ENCODE measurements at regions not wholly inside any gene's neighbourhood (a gene's known extent, or its start where the extent isn't known, plus 50 kb on each side); places are given as distances from the start of the nearest gene placed in this dataset.

- no peak for DNase-seq
- H3K27me3 ChIP-seq (ENCODE audit: control insufficient read depth in 1 of 2, insufficient read depth in 2 of 2, low read length in 2 of 2): no peaks in the 10 kb centered on the region
- ChIA-PET CTCF (no interaction called here), POLR2A (no interaction called here)
- H3K27ac ChIP-seq (ENCODE audit: low read depth in 1 of 2, low read length in 2 of 2): no peak overlapping the region
- H3K4me1 Mint-ChIP-seq (ENCODE audit: low read depth): no peaks in the 10 kb centered on the region
- intact Hi-C loops (cut with DNase I, micrococcal nuclease): no loop called here
- H3K4me3 ChIP-seq (ENCODE audit: low read length): no peak overlapping the region
- H3K27me3 Mint-ChIP-seq: no peaks in the 10 kb centered on the region
- H3K4me1 ChIP-seq (ENCODE audit: insufficient read depth, low read length): no peaks in the 10 kb centered on the region
- no peaks in the 10 kb centered on the region for H3K9me3 Mint-ChIP-seq
- no peaks in the 10 kb centered on the region for H3K36me3 Mint-ChIP-seq (ENCODE audit: low read depth)
- no peak for TF ChIP-seq CTCF (IDR thresholded peaks at IDR 0.05)
- H3K27ac Mint-ChIP-seq: no peak overlapping the region
- no peaks in the 10 kb centered on the region for H3K9me3 ChIP-seq (ENCODE audit: control insufficient read depth in 1 of 2, insufficient read depth in 1 of 2, low read length in 2 of 2)
- no peak overlapping the region for H3K4me3 Mint-ChIP-seq
- H3K36me3 ChIP-seq (ENCODE audit: insufficient read depth, low read length): no peaks in the 10 kb centered on the region
- no peak for ATAC-seq (ENCODE audit: poor library complexity)
These were observed 213.8 kb downstream of the ATXN7L3B start for GRCh38 chr12:74751441-74751840.

- POLR2A ChIA-PET: no interaction called here
- ATAC-seq (ENCODE audit: poor library complexity): no peak
- no peak overlapping the region for H3K27ac Mint-ChIP-seq
These were observed 214.6 kb downstream of the ATXN7L3B start for GRCh38 chr12:74752215-74752614.

GRCh38 chr12:74770552-74770951 lies 232.9 kb downstream of the ATXN7L3B start:
- no peaks in the 10 kb centered on the region for H3K9me3 Mint-ChIP-seq
- H3K4me3 Mint-ChIP-seq: no peak overlapping the region
- H3K36me3 ChIP-seq (ENCODE audit: insufficient read depth, low read length): no peaks in the 10 kb centered on the region
- no peaks in the 10 kb centered on the region for H3K4me1 Mint-ChIP-seq (ENCODE audit: low read depth)
- H3K27ac ChIP-seq (ENCODE audit: low read depth in 1 of 2, low read length in 2 of 2): no peak overlapping the region
- no peaks in the 10 kb centered on the region for H3K9me3 ChIP-seq (ENCODE audit: control insufficient read depth in 1 of 2, insufficient read depth in 1 of 2, low read length in 2 of 2)
- ChIA-PET POLR2A (no interaction called here), CTCF (no interaction called here)
- ATAC-seq (ENCODE audit: poor library complexity) (no peak), DNase-seq (no peak)
- H3K4me1 ChIP-seq (ENCODE audit: insufficient read depth, low read length): no peaks in the 10 kb centered on the region
- no peaks in the 10 kb centered on the region for H3K27me3 ChIP-seq (ENCODE audit: control insufficient read depth in 1 of 2, insufficient read depth in 2 of 2, low read length in 2 of 2)
- no peaks in the 10 kb centered on the region for H3K27me3 Mint-ChIP-seq
- intact Hi-C loops (cut with DNase I, micrococcal nuclease): no loop called here
- no peaks in the 10 kb centered on the region for H3K36me3 Mint-ChIP-seq (ENCODE audit: low read depth)
- no peak overlapping the region for H3K27ac Mint-ChIP-seq
- TF ChIP-seq CTCF (IDR thresholded peaks at IDR 0.05): no peak
- no peak overlapping the region for H3K4me3 ChIP-seq (ENCODE audit: low read length)

More at GRCh38 chr12:74752215-74752614, 214.6 kb downstream of the ATXN7L3B start:
- Histone ChIP-seq H3K27me3 (ENCODE audit: control insufficient read depth in 1 of 2, insufficient read depth in 2 of 2, low read length in 2 of 2) (no peaks in the 10 kb centered on the region), H3K27ac (ENCODE audit: low read depth in 1 of 2, low read length in 2 of 2) (no peak overlapping the region), H3K9me3 (ENCODE audit: control insufficient read depth in 1 of 2, insufficient read depth in 1 of 2, low read length in 2 of 2) (no peaks in the 10 kb centered on the region), H3K4me1 (ENCODE audit: insufficient read depth, low read length) (no peaks in the 10 kb centered on the region), H3K36me3 (ENCODE audit: insufficient read depth, low read length) (no peaks in the 10 kb centered on the region), H3K4me3 (ENCODE audit: low read length) (no peak overlapping the region)
- H3K27me3 Mint-ChIP-seq: no peaks in the 10 kb centered on the region
- H3K36me3 Mint-ChIP-seq (ENCODE audit: low read depth): no peaks in the 10 kb centered on the region
- no peak for TF ChIP-seq CTCF (IDR thresholded peaks at IDR 0.05)
- CTCF ChIA-PET: no interaction called here
- no peaks in the 10 kb centered on the region for H3K9me3 Mint-ChIP-seq
- intact Hi-C loops (cut with DNase I, micrococcal nuclease): no loop called here
- no peak for DNase-seq
- no peaks in the 10 kb centered on the region for H3K4me1 Mint-ChIP-seq (ENCODE audit: low read depth)
- H3K4me3 Mint-ChIP-seq: no peak overlapping the region
